Breast epithelium (tissue), 3 donors: ENCODE measurements at regions not wholly inside any gene's neighbourhood (a gene's known extent, or its start where the extent isn't known, plus 50 kb on each side); places are given as distances from the start of the nearest gene placed in this dataset.

Experiments
- CTCF ChIP-seq, 3 donors: fragments of 450-650 bp; IDR thresholded peaks; one replicate each; pipeline ENCODE4 v1.5.1; 2016 to 2017; ENCODE audit warnings: antibody characterized with exemption in 3 of 3, mild to moderate bottlenecking in 3 of 3, moderate library complexity in 3 of 3
- POLR2A ChIP-seq: fragments of 450-650 bp; IDR thresholded peaks from one replicate; pipeline ENCODE4 v1.6.1; 2016; ENCODE audit warnings: antibody characterized with exemption, mild to moderate bottlenecking, moderate library complexity
- POLR2AphosphoS5 ChIP-seq, 3 donors: sonication (generic); formaldehyde crosslinking; IDR thresholded peaks; one replicate each; pipeline ENCODE4 v1.6.1; 2017; ENCODE audit warnings: antibody characterized with exemption in 3 of 3

- TF ChIP-seq CTCF (IDR thresholded peaks at IDR 0.05) = no peak
- no peak for TF ChIP-seq POLR2AphosphoS5 (IDR thresholded peaks at IDR 0.05)
- TF ChIP-seq POLR2A = no peak
Observed at GRCh38 chr19:31118986-31119385, 230.2 kb downstream of the TSHZ3 start.
